Stimulated activated naive CD4-positive, alpha-beta T cell treated with Interleukin-2 at 50 U/mL for 16 hours (primary cell): ENCODE measurements at regions not wholly inside any gene's neighbourhood (a gene's known extent, or its start where the extent isn't known, plus 50 kb on each side); places are given as distances from the start of the nearest gene placed in this dataset.

ENCODE experiments used
- DNase-seq: peaks from one replicate; lab custom pipeline; 2025; lab: John Stamatoyannopoulos, UW

- DNase-seq: no peak
Observed at GRCh38 chr4:38563707-38564495, 100.1 kb upstream of the KLF3 start.

GRCh38 chr4:38565271-38566199, 98.5 kb upstream of the KLF3 start:
- DNase-seq: no peak

- no peak for DNase-seq
Observed at GRCh38 chr4:38566806-38567398, 97.1 kb upstream of the KLF3 start.

- DNase-seq: no peak
Observed at GRCh38 chr4:38567457-38567856, 96.5 kb upstream of the KLF3 start.

- no peak for DNase-seq
Observed at GRCh38 chr4:38568768-38569167, 95.2 kb upstream of the KLF3 start.

- no peak for DNase-seq
Observed at GRCh38 chr4:38570647-38571276, 93.2 kb upstream of the KLF3 start.

- no peak for DNase-seq
Observed at GRCh38 chr4:38572793-38573192, 91.2 kb upstream of the KLF3 start.

- no peak for DNase-seq
Observed at GRCh38 chr4:38574559-38575333, 89.3 kb upstream of the KLF3 start.

- DNase-seq: no peak
Observed at GRCh38 chr4:38576767-38577166, 87.2 kb upstream of the KLF3 start.

GRCh38 chr4:38577462-38577861, 86.5 kb upstream of the KLF3 start:
- DNase-seq: no peak

GRCh38 chr4:38581426-38582106, 82.4 kb upstream of the KLF3 start:
- no peak for DNase-seq

GRCh38 chr4:38582445-38582844, 81.6 kb upstream of the KLF3 start:
- DNase-seq: no peak

GRCh38 chr4:38582889-38583470, 81.0 kb upstream of the KLF3 start:
- no peak for DNase-seq

GRCh38 chr4:38585871-38586270, 78.1 kb upstream of the KLF3 start:
- DNase-seq: no peak

- no peak for DNase-seq
Observed at GRCh38 chr4:38587106-38587505, 76.9 kb upstream of the KLF3 start.

GRCh38 chr4:38590046-38590445, 74.0 kb upstream of the KLF3 start:
- DNase-seq: no peak

GRCh38 chr4:38591617-38592337, 72.2 kb upstream of the KLF3 start:
- no peak for DNase-seq

- no peak for DNase-seq
Observed at GRCh38 chr4:38598489-38598888, 65.5 kb upstream of the KLF3 start.

- no peak for DNase-seq
Observed at GRCh38 chr4:38600575-38600974, 63.4 kb upstream of the KLF3 start.
